IMR-90 (cell line): ENCODE measurements at regions not wholly inside any gene's neighbourhood (a gene's known extent, or its start where the extent isn't known, plus 50 kb on each side); places are given as distances from the start of the nearest gene placed in this dataset.

Source experiments
- BHLHE40 ChIP-seq: fragments of 150-350 bp; IDR thresholded peaks from 2 replicates; pipeline ENCODE4 v1.6.1; 2016; ENCODE audit warnings: mild to moderate bottlenecking, low read depth, low read length
- CEBPB ChIP-seq: IDR thresholded peaks from 2 replicates; pipeline ENCODE4 v1.6.1; 2012; ENCODE audit warnings: low read depth, low read length, improper control_type of control experiment
- FOS ChIP-seq: fragments of 150-350 bp; IDR thresholded peaks from 2 replicates; pipeline ENCODE4 v1.6.1; 2016; ENCODE audit warnings: low read depth, low read length
- MAFK ChIP-seq: IDR thresholded peaks from 2 replicates; pipeline ENCODE4 v1.6.1; 2012; ENCODE audit warnings: low read depth, low read length, improper control_type of control experiment
- POLR2A ChIP-seq: IDR thresholded peaks from 2 replicates; pipeline ENCODE4 v1.6.1; 2012; ENCODE audit warnings: mild to moderate bottlenecking, low read depth, low read length
- RAD21 ChIP-seq: IDR thresholded peaks from 2 replicates; pipeline ENCODE4 v1.6.1; 2012; ENCODE audit warnings: low read length, improper control_type of control experiment
- RFX5 ChIP-seq: IDR thresholded peaks from 2 replicates; pipeline ENCODE4 v1.8.0; 2012; ENCODE audit warnings: low read depth, mild to moderate bottlenecking, low read length, moderate library complexity
- SMC3 ChIP-seq: fragments of 150-350 bp; IDR thresholded peaks from 2 replicates; pipeline ENCODE4 v1.6.1; 2016; ENCODE audit warnings: low read depth, mild to moderate bottlenecking, antibody characterized with exemption, low read length, moderate library complexity
- TF ChIP-seq, protein P1 (sequence below): conservative IDR thresholded peaks from 2 replicates; pipeline ENCODE4 v1.5.1; 2012; ENCODE audit warnings: mild to moderate bottlenecking, low read depth, low read length, improper control_type of control experiment

DNA sequence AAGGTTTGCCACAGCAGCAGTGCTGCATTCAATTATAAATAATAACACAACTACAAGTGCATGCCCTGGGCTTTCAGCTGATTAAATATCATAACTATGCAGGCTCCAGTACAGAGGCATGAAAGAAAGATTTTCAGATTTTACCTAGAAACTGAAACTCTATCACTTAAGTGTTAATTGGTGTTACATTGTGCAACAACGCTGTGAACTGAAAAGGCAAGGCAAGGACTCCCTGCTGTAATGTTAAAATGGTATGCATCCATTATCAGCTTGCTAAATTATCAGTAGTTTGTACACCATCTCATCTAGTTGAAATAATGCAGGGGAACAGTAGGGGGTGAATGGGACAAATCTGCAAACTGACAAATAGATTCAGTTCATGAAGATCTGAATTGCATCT is 976.7 kb upstream of the MANEA start:
- TF ChIP-seq, protein P1, sequence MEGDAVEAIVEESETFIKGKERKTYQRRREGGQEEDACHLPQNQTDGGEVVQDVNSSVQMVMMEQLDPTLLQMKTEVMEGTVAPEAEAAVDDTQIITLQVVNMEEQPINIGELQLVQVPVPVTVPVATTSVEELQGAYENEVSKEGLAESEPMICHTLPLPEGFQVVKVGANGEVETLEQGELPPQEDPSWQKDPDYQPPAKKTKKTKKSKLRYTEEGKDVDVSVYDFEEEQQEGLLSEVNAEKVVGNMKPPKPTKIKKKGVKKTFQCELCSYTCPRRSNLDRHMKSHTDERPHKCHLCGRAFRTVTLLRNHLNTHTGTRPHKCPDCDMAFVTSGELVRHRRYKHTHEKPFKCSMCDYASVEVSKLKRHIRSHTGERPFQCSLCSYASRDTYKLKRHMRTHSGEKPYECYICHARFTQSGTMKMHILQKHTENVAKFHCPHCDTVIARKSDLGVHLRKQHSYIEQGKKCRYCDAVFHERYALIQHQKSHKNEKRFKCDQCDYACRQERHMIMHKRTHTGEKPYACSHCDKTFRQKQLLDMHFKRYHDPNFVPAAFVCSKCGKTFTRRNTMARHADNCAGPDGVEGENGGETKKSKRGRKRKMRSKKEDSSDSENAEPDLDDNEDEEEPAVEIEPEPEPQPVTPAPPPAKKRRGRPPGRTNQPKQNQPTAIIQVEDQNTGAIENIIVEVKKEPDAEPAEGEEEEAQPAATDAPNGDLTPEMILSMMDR, result no peak
- TF ChIP-seq MAFK (no peak), POLR2A (no peak), RAD21 (no peak), SMC3 (no peak), FOS (no peak), BHLHE40 (no peak), CEBPB (no peak), RFX5 (no peak)
